LoVo (cell line): ENCODE measurements at regions not wholly inside any gene's neighbourhood (a gene's known extent, or its start where the extent isn't known, plus 50 kb on each side); places are given as distances from the start of the nearest gene placed in this dataset.
"Not testable (repeated sequence)": the region's sequence is repeated elsewhere in the genome, so short reads cannot be mapped to it uniquely, and the experiment has no call there.

Experiments used
- DNase-seq: peaks from one replicate; pipeline ENCODE4 v3.0.0-alpha.2; 2016; ENCODE audit warnings: low spot score

DNA sequence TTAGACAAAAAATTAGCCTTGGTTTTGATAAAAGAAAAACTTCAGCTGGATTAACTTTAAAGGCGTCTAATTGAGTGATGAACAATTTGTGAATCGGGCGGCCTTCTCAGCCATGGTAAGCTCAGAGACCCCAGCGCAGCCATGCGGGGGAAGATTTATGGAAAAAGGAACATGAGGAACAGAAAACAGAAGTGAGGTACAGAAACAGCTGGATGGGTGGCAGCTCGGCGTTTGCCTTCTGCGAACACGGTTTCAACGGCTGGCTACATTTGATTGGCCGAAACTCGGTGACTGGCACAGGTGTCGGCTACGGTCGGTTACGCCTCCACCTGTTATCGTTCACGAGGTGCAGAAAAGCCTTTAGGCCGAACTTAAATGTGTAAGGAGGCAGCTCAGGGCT is 401.4 kb upstream of the FAT1 start:
- DNase-seq: no peak

DNA sequence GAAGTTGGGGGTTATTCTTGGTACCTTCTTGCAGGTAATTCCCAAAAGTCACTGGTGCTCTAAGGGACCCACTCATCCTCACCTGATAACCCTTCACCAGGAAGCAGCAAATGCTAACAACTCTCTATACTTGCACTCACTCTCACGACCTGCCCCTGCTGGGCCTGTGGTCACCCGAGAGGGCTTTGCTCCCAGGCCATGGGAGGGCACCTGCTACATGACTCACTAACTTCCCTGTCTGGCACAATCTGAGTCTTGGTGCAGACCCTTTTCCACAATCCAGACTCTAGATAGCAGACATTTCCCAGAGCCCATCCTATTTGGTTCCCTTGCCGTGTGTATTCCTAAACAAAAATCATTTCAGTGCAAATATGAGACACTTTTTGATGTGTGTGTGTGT is 403.8 kb upstream of the FAT1 start:
- no peak for DNase-seq

DNA sequence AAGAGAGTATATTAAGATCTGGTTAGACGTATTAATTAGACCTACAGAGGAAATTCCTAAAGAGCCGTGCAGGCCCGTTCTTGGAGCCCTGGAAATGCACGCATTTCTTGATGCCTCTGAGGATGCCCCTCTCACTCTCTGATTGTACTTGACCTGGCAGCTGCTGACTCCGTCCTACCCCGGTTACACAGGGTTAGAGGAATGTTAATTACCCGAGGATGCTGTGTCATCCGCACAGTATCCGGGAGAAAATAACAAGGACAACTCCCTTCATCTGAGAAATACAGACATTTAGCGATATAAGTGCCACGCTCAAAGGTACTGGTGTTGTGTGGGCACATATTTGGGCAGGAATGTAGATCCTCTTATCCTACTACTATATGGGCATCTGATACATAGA is 404.6 kb upstream of the FAT1 start:
- no peak for DNase-seq

DNA sequence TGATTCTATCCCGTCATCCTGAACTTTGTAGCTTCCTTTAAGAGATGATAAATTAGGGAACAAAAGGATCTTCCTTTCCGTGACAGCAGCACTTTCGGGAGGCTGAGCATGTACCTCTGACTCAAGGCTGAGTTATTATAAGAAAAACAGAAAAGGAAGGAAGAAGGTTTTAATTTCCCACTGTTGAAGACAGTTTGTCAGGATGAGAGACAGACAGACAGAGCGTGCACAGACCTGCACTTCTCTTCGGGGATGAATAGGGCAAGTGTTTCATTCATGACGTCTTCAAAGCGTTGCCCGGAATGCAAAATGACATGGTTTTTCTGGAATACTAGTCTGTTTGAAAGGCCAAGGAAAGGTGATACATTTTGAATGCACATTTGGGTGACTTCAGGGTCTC is 405.3 kb upstream of the FAT1 start:
- DNase-seq: no peak

DNA sequence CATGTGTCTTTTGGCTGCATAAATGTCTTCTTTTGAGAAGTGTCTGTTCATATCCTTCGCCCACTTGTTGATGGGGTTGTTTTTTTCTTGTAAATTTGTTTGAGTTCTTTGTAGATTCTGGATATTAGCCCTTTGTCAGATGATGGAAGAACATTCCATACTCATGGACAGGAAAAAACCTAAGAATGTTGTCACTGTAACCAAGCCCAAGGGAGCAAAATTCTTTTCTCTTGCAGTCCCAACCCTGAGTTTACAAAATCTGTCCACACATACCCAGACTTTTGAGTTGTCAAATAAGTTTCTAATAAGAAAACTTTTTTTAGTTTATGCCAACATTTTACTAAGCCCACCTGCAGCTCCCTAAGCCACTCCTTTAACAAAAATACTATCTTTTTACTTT is 408.2 kb upstream of the FAT1 start:
- DNase-seq: not testable (repeated sequence)

DNA sequence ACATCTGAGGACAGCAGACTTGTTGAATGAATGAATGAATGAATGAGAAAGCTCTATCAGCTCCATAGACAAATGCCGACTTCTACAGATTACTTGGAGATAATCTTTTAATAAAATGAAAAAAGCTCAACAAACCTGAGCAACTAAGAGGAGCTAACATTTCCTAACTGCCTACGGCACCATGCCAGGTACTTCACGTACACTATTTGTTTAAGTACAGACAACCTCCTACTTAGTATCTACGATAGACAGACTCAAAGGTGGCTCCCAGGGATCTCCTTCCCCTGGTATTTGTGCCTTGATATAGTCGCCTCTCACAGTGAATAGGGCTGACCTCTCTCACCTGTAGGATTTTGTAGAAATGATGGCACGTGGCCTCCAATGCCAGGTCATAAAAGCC is 412.2 kb upstream of the FAT1 start:
- DNase-seq: no peak

DNA sequence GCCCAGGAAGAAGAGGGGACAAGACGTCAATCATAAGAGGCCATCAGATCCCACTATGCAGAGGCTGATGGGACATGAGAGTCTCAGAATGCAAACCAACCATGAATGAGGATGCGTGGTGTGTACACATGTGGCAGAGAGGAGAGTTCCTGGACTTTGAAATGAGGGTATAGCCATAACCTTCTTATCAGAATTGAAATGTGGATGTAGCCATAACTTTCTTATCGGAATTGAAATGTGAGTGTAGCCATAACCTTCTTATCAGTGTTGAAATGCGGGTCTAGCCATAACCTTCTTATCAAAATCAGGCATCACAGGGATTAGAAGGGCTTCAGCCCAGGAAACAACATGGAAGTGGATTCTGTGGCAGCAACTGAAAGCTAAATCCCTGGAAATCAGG is 415.5 kb upstream of the FAT1 start:
- DNase-seq: no peak

DNA sequence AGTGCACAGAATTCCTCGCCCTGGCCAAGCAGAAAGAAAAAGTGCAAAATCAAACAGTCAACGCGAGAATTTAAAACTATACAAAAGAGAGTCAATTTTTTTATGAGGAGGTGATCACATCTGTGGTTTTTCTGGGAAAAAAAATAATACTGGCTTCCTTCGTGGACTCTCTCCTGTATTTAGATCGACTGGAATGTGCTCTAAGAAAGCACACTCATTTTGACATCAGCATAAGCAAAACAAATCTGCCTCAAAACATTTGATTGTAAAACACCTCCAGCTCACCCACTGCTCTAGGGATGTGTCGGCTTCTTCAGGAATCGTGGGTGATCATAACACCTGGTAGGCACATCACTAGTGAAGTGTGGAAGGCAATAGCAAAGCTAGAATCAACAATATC is 417.4 kb upstream of the FAT1 start:
- no peak for DNase-seq

DNA sequence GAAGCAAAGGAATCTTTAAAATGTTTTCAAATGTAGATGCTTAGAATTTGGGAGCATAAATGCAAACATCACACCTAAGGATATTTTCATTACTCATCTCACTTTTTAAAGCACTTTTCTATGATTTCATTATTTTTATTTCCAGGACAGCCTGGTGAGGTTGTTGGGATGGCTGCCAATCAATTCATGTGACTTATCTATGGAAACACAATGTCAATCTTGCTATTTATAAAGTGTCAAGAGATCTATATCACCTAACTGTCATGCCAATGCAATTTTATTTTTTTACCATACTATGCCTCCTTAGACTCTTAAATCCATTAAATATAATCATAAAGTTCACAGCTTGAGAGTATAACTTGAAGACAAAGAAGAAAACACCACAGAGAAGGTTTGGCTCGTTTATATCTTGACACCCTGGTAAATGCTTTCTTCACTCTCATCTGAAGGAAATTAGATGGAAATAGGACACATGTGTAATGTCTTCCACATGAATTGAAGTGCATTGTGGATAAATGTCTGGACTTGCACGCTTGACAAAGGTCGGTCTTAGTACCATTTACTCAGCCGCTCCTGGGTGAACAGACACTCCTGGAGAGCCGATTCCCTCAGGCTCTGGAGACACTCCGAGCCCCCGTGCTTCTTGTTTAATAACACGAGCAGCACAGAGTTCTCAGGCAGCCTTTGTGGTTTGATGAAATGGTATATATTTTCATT is 425.7 kb upstream of the FAT1 start:
- DNase-seq: no peak

DNA sequence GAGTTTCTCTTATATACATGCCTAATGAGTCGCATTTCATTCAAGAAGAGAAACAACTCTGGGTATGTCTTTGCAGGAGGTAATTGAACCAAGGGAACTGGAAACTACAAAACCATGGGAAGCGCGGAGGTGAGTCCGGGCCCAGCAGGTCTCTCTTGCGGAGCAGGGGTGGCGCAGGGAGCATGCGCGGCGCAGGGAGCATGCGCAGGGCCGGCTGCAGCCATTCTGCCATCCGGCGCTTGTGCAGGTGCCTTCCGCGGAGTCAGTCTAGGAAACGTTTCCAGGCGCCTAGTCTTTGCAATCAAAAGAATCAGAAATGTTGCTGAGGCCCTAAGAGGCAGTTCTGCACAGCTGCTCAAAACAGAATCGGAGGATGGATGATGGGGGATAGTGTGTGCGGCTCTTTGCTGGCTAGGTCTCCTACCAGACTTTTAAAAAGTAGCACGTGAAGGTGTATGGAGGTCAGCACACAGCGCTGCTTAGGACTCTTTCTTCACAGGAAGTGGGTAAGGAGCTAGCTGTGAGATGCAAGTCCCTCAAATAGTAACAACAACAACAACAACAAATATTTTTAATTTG is 433.8 kb upstream of the FAT1 start:
- no peak for DNase-seq

DNA sequence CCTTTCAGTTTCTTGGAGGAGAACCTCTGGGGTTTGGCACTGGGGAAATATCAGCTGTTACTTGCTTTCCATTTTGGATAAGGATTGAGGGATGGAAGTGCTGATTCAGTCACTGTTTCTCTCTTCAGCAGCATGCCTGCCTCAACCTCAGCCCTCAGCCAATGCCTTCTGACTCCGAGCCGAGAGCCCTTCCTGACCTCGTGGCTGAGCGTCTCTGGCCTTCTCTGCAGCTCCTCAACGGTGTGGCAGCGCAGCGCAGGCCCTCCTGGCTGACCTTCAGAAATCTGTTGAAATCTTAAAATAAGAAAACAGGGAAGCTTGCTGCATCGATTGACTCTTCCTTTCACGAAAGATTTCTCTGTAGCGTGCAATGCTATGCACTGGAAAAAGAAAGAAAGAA is 434.3 kb upstream of the FAT1 start:
- DNase-seq: no peak

DNA sequence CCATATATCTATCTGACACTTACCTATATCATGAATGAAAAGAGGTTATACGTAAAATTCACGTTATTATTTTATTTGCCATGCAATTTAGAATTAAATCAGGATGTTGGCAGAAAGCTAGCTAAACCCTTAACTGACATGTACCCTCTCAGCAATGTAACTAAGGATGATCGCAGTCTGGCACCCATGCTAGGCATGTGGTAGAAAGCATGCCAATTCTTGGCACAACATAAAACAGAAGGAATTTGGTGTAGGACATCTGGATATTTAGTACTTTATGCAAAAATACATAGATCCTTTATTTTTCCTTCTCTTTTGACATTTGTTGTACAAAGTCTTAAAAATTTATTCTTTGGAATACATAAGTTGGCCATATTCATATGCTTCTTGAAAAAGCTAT is 436.8 kb upstream of the FAT1 start:
- DNase-seq: no peak

DNA sequence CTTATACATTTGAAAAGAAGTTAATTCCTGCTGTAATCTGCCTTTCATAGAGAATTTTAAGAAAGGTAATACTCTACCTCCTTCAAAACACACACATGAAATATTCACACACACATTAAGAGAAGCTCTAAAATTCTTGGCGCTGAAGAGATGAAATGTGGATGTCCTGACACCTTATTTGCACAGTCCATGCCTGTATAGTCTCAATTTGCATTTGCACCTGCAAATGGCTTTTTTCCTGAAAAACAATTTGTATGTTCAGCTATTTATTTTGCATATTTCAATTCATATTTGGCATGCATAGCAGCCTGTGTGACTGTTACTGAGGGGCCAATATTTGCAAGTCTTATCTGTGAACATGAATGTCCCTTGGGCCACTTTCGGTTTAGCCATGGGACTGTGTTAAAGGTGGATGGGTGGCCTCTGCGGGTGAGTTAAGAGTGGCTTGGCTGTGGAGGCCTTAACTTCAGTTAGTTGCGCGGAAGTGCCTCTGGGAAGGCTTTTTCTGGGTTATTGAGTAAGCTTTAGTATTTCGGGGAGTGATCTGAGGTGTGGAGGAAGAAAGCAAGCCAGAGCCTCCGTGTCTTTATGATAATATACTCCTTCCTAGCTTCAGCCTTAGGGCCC is 443.3 kb upstream of the FAT1 start:
- peak; percentile 50 for DNase-seq

DNA sequence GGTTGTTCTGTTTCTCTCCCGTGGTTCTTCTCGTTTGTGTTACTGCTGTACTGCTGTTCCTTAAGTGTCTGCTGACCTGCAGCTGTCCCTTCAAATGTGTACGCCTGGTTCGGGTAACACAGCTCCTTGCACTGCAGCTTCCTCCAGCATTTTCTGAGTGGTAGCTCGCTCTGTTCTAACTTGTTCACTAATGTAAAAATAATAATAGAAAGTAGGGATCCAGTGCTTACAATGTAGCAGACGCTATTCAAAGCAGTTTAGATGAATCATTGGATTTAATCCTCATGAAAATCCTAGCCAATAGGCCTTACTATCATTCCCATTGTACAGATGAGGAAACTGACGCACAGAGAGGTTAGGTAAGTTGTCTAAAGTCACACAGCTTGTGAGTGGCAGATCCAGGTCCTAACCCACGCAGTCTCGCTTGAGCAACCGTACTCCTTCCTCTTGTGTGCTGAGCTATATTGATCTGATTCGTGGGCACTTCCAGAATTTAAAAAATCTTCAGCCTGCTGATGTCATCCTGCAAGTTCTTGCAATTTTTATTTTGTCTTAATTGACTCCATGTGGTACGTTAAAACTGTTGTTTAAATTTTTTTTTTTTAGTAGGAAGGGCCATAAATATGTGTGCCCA is 448.2 kb upstream of the FAT1 start:
- peak; percentile 4 for DNase-seq

DNA sequence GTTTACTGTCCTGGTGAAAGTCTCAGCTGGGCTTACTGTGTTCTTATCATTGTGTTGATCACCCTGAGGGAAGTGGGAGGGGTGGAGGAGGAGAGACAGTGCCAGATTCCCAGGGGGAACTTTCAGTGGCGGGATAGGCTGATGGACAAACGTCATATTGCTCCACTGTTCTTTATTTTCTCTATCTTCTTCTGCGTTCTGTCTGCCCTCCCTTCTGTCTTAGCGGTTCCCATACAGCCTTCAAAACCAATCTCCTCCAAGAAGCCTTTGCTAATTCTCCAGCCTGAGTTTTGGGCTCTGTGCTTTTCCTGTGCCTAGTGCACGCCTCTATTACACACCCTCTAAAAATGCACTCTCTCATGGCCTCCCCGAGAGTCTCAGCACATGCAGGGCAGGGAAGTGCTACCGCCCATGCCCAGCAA is 448.7 kb upstream of the FAT1 start:
- peak; percentile 55 for DNase-seq

DNA sequence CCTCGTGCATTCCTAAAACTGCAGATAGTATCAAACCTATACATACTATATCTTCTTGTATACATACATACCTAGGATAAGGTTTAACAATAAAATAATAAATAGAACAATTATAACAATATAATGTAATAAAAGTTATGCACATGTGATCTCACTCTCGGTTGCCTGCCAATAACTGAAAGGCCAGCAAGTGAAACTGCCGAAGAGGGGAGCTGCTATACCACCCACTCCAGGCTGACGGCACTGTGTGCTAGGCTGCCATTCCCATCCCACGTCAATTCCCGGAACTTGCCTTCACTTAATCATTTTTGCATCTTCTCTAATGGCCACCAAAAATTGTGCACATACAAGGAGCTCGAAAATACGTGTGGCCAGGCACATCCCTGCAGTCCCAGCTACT is 451.1 kb upstream of the FAT1 start:
- DNase-seq: no peak

DNA sequence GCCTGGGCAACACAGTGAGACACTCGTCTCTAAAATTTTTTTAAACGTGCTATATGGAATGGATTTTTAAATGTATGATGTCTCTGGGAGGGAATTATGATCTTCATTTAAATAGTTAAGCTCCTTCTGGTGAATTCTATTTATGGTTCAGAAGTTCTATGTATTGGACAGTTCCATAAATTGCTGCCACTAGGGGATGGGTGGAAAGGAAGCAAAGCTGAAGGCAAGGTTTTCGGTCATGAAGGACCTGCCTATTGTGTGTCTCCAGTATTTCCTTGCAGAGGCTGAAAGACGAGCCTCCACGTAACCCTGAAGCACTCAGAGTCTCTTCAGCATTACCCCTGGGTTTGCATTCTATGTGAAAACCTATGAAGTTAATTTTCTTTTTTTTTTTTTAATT is 451.5 kb upstream of the FAT1 start:
- DNase-seq: no peak

DNA sequence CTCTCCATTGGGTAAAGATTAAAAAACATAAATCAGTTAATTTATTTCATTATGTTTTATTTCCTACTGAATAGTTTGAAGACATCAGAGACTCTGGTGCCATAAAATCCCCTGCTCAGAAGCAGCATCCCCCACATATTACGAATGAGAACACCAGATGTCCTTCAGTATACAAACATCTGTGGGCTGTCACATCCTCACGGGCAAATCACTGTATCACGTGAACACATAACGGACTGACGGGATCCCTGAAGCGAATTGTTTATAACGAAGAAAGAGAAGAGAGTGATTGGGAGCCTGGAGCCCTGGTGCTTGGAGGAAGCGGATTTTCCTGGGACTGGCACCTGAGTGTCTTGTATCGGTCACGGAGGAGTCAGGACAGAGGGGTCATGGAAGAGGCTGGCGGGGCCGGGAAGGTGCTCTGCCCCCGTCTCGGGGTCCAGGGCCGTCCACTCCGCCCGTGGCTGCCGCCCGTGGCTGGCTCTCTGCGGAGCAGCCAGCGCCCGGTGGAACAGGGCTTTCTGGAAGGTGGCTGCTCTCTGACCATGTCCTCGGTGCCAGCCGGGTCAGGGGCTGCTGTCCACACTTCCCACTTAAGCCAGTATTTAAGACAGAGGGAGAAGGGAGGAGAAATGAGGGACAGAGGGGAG is 452.7 kb upstream of the FAT1 start:
- DNase-seq: no peak

DNA sequence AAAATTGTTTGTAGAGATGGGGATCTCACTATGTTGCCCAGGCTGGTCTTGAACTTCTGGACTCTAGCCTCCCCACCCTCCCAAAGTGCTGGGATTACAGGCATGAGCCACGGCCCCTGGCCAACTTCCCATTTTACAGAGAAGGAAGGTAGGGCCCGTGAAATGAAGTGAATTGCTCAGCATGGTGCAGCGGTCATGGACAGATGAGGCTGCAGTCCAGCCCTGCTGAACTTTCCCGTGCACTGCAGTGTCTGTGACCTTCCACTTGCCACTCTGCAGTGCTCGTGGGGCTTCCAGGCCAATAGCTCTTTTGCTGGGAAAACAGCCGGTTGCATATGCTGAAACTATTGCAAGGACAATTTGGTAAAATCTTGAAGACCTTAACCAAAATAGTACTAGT is 454.4 kb upstream of the FAT1 start:
- DNase-seq: no peak

DNA sequence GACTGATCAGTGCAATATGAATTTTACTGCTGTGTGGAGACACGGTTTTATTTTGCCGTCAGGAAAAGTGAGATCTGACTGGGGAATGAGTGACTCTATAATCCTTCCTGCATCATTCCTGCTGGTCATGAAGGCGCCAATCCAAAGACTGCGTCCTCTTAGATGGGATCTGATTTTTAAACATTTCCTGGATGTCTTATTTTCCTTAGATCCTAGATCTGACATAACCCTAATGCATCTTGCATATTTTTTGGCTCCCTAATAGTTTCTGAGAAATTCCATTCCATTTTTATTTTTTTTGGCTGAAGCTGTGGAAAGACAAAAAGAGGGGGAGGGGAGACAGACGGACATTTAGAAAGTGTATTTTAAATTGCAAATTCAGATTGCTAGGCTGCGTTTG is 454.9 kb upstream of the FAT1 start:
- no peak for DNase-seq

DNA sequence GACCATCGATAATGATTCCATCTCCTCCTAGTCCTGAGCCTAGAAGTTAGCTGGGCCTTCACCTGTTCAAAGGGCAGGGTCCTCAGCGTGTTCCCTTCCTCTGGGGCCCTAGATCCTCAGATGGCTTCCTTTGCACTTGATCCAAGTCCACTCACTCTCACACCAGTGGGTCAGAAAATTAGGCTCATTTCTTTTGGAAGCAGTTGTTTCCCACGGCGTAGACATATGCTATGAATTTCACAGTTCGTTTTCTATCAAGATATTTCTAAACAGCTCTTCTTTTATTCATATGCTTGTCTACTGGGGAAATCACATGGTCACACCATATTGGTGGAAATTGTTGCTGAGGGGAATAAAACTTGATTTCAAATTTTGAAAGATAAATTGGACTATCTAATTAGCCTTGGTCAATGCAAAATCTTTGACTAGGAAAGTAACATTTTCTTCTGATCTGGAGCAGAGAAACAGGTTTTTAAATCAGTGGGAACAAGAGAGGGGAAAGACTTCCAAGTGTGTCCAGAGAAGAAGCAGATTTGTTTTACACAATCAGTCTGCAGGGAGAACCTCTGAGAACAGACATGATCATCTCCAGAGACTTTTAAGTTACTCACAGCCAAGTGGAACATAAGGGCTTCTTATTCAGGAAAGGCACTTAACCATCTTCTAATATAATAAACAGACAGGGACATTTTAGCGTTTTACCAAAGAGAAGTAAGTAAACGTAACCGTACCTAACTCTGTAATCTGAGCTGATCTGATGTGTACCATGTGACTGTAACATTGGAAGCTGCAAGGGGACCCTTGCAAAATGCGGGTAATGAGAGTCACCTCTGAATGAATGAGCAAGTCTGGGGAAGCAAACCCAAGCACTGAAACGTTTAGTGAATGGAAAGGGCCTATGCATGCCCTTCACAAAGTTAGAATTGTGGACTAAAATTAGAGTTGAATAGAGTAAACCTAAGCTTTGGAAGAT is 455.7 kb upstream of the FAT1 start:
- no peak for DNase-seq

DNA sequence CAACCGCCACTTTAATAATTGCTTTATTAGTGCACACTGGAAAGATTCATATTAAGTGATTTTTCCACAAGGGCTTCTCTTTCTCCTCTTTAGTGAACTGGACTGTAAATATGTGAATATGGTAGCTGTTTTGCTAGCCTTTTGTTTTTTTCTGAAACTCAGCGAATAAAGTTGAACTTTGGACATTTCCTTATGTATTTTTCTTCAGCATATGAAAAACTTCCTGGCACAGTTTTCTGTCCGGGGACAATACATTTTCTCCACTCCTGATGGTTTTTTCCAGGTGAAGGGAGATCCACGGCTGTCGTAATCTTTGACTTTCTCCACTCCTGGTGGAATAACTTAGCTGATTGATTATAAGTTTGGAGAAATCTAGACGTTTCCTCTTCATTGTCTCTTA is 457.4 kb upstream of the FAT1 start:
- DNase-seq: no peak
